Muscle of arm (tissue), 1 donor: ENCODE measurements at regions not wholly inside any gene's neighbourhood (a gene's known extent, or its start where the extent isn't known, plus 50 kb on each side); places are given as distances from the start of the nearest gene placed in this dataset.
"Not testable (repeated sequence)": the region's sequence is repeated elsewhere in the genome, so short reads cannot be mapped to it uniquely, and the experiment has no call there.

ENCODE experiments used
- DNase-seq: peaks from one replicate; pipeline ENCODE4 v3.0.0-alpha.2; 2013

- DNase-seq, result no peak
Measured at GRCh38 chr2:208799397-208799796, 392.8 kb downstream of the PTH2R start.

- DNase-seq, result not testable (repeated sequence)
Measured at GRCh38 chr2:208800887-208801286, 394.3 kb downstream of the PTH2R start.

GRCh38 chr2:208807756-208808155, 401.2 kb downstream of the PTH2R start:
- no peak for DNase-seq

- DNase-seq, result not testable (repeated sequence)
Measured at GRCh38 chr2:208811885-208812284, 405.3 kb downstream of the PTH2R start.

DNA sequence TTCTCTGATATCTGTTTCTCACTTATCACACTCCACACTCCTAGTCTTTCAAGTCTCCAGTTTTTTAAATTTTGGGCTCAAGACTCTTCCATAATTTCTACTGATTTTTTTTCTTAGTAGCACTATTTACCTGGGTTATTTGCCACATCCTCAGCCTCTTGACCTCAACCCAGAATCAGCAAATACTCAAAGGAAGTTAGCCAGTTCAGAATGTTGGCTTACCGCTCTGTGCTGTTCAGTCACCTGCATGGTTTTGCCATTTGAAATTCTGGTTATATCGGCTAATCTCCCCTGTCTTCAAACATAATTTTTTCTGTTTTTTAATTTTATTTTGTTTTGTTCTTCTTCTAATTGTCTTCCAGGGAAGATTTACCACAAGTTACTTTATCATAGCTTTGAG, 412.6 kb downstream of the PTH2R start:
- no peak for DNase-seq

- DNase-seq, result peak; percentile 11
Measured at GRCh38 chr2:208820014-208820688, 413.6 kb downstream of the PTH2R start.

- no peak for DNase-seq
Measured at GRCh38 chr2:208827109-208827508, 420.5 kb downstream of the PTH2R start.

GRCh38 chr2:208827549-208828221, 421.1 kb downstream of the PTH2R start:
- no peak for DNase-seq

DNA sequence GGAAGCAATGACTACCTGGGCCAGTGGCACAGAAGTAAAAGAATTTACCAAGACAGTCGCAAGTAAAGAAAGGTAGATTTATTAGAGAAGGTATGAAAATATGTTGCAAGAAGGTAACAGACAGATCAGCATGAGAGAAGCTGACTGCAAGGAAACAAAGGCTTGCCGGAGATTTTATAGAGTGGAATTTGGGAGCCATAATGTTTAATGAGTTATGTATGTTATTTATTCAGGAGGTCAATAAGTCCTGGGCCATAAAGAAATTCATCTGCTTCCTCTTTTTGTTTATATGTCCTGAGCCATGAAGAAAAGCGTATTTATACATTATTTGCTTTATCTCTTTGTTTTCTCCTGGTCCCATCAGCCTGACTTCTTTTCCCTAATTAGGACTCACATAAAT, 423.6 kb downstream of the PTH2R start:
- no peak for DNase-seq

DNA sequence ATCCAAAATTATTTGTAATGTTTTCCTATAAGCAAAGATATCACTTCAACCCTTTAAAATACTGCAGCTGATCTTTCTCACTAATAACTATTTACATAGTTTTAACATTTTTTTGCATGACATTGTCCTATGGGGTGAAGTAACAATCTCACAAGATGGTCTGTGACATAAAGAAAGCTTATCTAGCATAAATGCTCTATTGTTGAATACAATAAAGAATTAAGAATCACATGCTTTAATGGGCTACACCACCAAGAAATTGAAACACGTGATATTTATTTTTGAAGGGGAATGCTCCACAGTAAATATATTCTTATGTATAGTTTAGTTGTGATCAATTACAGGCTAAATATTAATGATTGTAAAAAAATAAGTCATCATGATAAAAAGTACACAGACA, 441.1 kb downstream of the PTH2R start:
- DNase-seq, result no peak

DNA sequence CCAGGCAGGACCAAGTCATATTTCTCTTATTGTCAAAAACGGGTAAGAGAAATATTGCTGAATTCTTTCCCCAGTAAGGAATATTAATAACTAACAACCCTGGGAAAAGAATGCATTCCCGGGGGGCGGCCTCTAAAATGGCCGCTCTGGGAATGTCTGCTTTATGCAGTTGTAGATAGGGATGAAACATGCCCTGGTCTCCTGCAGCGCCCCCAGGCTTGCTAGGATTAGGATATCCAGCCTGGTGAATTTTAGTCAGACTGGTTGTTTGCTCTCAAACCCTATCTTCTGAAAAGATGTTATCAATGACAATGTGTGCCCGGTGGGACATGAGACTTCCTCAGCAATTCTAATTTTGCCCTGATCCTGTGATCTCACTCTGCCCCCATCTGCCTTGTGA, 448.1 kb downstream of the PTH2R start:
- DNase-seq, result no peak

GRCh38 chr2:208867374-208867773, 460.8 kb downstream of the PTH2R start:
- DNase-seq, result no peak

- no peak for DNase-seq
Measured at GRCh38 chr2:208872591-208872990, 466.0 kb downstream of the PTH2R start.

DNA sequence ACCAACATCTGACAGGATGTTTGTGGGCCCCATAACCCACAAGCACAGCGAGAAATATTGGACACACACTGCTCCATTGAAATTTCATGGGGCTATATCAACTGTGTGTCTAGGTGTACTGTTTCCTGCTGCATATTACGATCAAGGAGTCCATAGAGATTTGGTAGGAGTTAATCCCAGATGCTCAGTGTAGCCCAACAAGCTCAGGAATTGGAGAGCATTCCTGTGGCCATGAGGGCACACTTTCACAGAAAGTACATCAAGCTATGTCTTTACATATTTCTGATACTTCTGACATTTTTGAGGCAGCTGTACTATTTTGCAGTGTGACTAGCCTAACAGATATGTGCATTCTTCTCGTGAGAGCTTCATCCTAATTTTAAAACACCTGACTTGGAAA, 473.1 kb downstream of the PTH2R start:
- DNase-seq, result no peak

GRCh38 chr2:208880171-208880570, 473.6 kb downstream of the PTH2R start:
- no peak for DNase-seq

GRCh38 chr2:208890486-208890885, 483.9 kb downstream of the PTH2R start:
- DNase-seq, result peak; percentile 4

DNA sequence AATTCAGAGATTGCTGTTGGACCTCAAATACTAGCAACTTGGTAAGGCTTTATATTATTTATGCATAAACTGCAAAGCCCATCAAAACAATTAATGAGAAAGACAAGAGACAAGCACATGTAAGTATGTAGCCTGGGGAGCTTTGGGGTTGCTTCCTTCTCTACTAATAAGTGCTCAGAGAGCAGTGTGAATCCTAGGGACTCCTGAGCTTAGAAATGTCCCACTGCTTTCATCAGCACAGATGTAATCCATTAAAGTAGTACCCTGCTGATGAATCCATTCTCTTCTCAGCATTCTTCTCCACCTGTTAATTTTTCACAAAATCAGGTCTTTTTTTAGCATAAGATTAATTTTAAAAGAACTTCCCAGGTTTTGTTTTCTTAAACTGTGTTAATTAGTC, 485.6 kb downstream of the PTH2R start:
- no peak for DNase-seq

DNA sequence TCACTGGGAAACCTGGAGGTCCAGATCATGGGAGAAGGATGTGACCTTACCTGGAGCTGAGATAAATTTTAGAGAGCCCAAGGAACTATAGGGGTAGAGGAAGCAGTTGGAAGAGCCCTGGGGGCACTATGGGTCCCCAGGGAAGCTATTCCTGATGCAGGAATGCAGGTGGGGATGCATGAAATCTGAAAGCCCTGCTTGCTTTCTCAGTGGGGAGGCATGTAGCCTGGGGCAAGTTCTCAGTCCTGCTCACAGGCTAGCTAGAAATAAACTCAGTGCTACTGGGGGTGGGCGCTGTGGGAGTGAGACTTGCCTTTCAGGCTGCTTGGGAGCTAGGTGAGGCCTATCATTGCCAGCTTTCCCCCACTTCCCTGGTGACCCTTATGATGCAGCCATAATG, 499.7 kb downstream of the PTH2R start:
- DNase-seq, result no peak

DNA sequence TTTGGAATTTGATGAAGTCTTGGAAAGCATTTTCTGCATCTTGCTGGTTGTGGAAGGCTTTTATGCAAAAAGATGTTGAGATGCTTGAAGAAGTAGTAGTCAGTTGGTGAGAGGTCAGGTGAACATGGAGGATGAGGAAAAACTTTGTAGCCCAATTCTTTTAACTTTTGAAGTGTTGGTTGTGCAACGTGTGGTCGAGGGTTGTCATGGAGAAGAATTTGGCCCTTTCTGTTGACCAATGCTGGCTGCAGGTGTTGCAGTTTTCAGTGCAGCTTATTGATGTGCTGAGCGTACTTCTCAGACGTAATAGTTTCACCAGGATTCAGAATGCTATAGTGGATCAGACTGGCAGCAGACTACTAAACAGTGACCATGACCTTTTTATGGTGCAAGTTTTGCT, 508.4 kb upstream of the MAP2 start:
- no peak for DNase-seq

DNA sequence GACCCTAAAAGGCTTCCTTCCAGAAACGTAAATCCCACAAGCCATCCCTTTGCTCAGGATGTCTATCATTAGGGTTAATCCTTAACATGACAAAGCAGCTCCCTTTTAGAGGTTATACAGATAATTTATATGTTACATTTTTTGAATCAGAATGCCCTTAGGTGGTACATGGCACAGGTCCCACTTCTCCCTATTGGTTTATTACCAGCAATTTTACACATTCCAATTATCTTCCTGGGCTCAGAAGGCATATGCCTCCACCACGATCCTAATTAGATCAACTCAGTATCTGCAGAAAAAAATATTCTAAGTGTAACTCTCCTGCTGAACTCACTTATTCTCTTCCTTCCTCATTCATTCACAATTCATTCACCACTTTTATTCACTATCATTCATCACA, 507.0 kb upstream of the MAP2 start:
- DNase-seq, result no peak

- not testable (repeated sequence) for DNase-seq
Measured at GRCh38 chr2:208921358-208921757, 502.5 kb upstream of the MAP2 start.

- no peak for DNase-seq
Measured at GRCh38 chr2:208927867-208928266, 496.0 kb upstream of the MAP2 start.

- DNase-seq, result no peak
Measured at GRCh38 chr2:208929139-208929864, 494.5 kb upstream of the MAP2 start.
